ENCODE measurements at regions not wholly inside any gene's neighbourhood (a gene's known extent, or its start where the extent isn't known, plus 50 kb on each side); places are given as distances from the start of the nearest gene placed in this dataset.

GRCh38 chr1:172946814-172947507, 103.8 kb downstream of the TNFSF18 start:
- H3K27me3 ChIP-seq (replicated peaks; ENCODE audit: control insufficient read depth, insufficient read depth, low read length), result no peaks in the 10 kb centered on the region
- Mint-ChIP-seq H3K27me3 (ENCODE audit: insufficient read depth, unreplicated experiment) (no peaks in the 10 kb centered on the region), H3K36me3 (ENCODE audit: insufficient read depth, unreplicated experiment) (no peaks in the 10 kb centered on the region), H3K27ac (ENCODE audit: unreplicated experiment) (no peak overlapping the region), H3K4me3 (ENCODE audit: unreplicated experiment) (no peak overlapping the region), H3K4me1 (ENCODE audit: low read depth, unreplicated experiment) (peaks cover 9% of the 10 kb centered on the region), H3K9me3 (ENCODE audit: unreplicated experiment) (no peaks in the 10 kb centered on the region)
- intact Hi-C loops (cut with micrococcal nuclease; ENCODE audit: unreplicated experiment), result no loop called here
- BruUV-seq (replicated peaks), result no TSS peak
- TF ChIP-seq CTCF (IDR thresholded peaks at IDR 0.05; ENCODE audit: insufficient read depth in 1 of 2, low read depth in 1 of 2, low read length in 1 of 2, severe bottlenecking in 1 of 2, unreplicated experiment in 1 of 2), result no peak
- ChIA-PET POLR2A (no interaction called here), CTCF (no interaction called here)
- peaks cover 18% of the 10 kb centered on the region for H3K4me1 ChIP-seq
- no peaks in the 10 kb centered on the region for H3K36me3 ChIP-seq (ENCODE audit: control insufficient read depth, insufficient read depth, low read length)
- H3K4me3 ChIP-seq (ENCODE audit: low read depth, low read length), result no peak overlapping the region
- no peak for DNase-seq
- H3K9me3 ChIP-seq, result no peaks in the 10 kb centered on the region

- H3K4me1 Mint-ChIP-seq (ENCODE audit: low read depth, unreplicated experiment), result peaks cover 19% of the 10 kb centered on the region
- H3K4me3 Mint-ChIP-seq (ENCODE audit: unreplicated experiment), result no peak overlapping the region
- CTCF ChIA-PET, result no interaction called here
- H3K27ac Mint-ChIP-seq (ENCODE audit: unreplicated experiment), result no peak overlapping the region
- no peak for DNase-seq
- Histone ChIP-seq H3K27me3 (replicated peaks; ENCODE audit: control insufficient read depth, insufficient read depth, low read length) (no peaks in the 10 kb centered on the region), H3K36me3 (ENCODE audit: control insufficient read depth, insufficient read depth, low read length) (no peaks in the 10 kb centered on the region), H3K9me3 (no peaks in the 10 kb centered on the region), H3K4me1 (peaks cover 24% of the 10 kb centered on the region), H3K4me3 (ENCODE audit: low read depth, low read length) (no peak overlapping the region)
- POLR2A ChIA-PET, result no interaction called here
- BruUV-seq (replicated peaks), result no TSS peak
- intact Hi-C loops (cut with micrococcal nuclease; ENCODE audit: unreplicated experiment), result no loop called here
- H3K27me3 Mint-ChIP-seq (ENCODE audit: insufficient read depth, unreplicated experiment), result no peaks in the 10 kb centered on the region
- H3K36me3 Mint-ChIP-seq (ENCODE audit: insufficient read depth, unreplicated experiment), result no peaks in the 10 kb centered on the region
- TF ChIP-seq CTCF (IDR thresholded peaks at IDR 0.05; ENCODE audit: insufficient read depth in 1 of 2, low read depth in 1 of 2, low read length in 1 of 2, severe bottlenecking in 1 of 2, unreplicated experiment in 1 of 2), result no peak
- no peaks in the 10 kb centered on the region for H3K9me3 Mint-ChIP-seq (ENCODE audit: unreplicated experiment)
Measured at GRCh38 chr1:172948457-172948856, 102.3 kb downstream of the TNFSF18 start.

- no TSS peak for BruUV-seq (replicated peaks)
- POLR2A ChIA-PET, result no interaction called here
- no peak overlapping the region for H3K27ac Mint-ChIP-seq (ENCODE audit: unreplicated experiment)
Measured at GRCh38 chr1:172949096-172949495, 101.6 kb downstream of the TNFSF18 start.

More at GRCh38 chr1:172949096-172949495, 101.6 kb downstream of the TNFSF18 start:
- intact Hi-C loops (cut with micrococcal nuclease; ENCODE audit: unreplicated experiment), result no loop called here
- no peak for TF ChIP-seq CTCF (IDR thresholded peaks at IDR 0.05; ENCODE audit: insufficient read depth in 1 of 2, low read depth in 1 of 2, low read length in 1 of 2, severe bottlenecking in 1 of 2, unreplicated experiment in 1 of 2)
- Mint-ChIP-seq H3K4me1 (ENCODE audit: low read depth, unreplicated experiment) (peaks cover 19% of the 10 kb centered on the region), H3K9me3 (ENCODE audit: unreplicated experiment) (no peaks in the 10 kb centered on the region), H3K4me3 (ENCODE audit: unreplicated experiment) (no peak overlapping the region), H3K27me3 (ENCODE audit: insufficient read depth, unreplicated experiment) (no peaks in the 10 kb centered on the region), H3K36me3 (ENCODE audit: insufficient read depth, unreplicated experiment) (no peaks in the 10 kb centered on the region)
- H3K4me1 ChIP-seq, result peaks cover 24% of the 10 kb centered on the region
- no peaks in the 10 kb centered on the region for H3K27me3 ChIP-seq (replicated peaks; ENCODE audit: control insufficient read depth, insufficient read depth, low read length)
- H3K9me3 ChIP-seq, result no peaks in the 10 kb centered on the region
- H3K4me3 ChIP-seq (ENCODE audit: low read depth, low read length), result no peak overlapping the region
- CTCF ChIA-PET, result no interaction called here
- no peak for DNase-seq
- no peaks in the 10 kb centered on the region for H3K36me3 ChIP-seq (ENCODE audit: control insufficient read depth, insufficient read depth, low read length)

All from Caco-2 (cell line).